Activated CD8-positive, alpha-beta T cell treated with anti-CD3 and anti-CD28 coated beads for 36 hours (primary cell): ENCODE measurements at regions not wholly inside any gene's neighbourhood (a gene's known extent, or its start where the extent isn't known, plus 50 kb on each side); places are given as distances from the start of the nearest gene placed in this dataset.

Source experiments
- ATAC-seq: fragments of 200-7000 bp; cut with Tn5 transposase; one replicate; pipeline ENCODE4 v1.10.0; 2021; ENCODE audit warnings: mild to moderate bottlenecking, moderate library complexity
- CTCF ChIA-PET: fragments of 350-600 bp; sonication (Branson Sonifier 250); formaldehyde crosslinking; loops from one replicate; lab custom pipeline; 2021; ENCODE audit warnings: antibody characterized with exemption; lab: Charles Lee
- POLR2A ChIA-PET: fragments of 350-600 bp; sonication (Branson Sonifier 250); formaldehyde crosslinking; loops from one replicate; lab custom pipeline; 2021; ENCODE audit warnings: antibody characterized with exemption; lab: Charles Lee
- DNase-seq: peaks from one replicate; pipeline ENCODE4 v3.0.0-alpha.2; 2020
- H3K27ac Mint-ChIP-seq: one replicate; pipeline ENCODE4 v1.8.0; 2021; ENCODE audit warnings: mild to moderate bottlenecking, mixed read lengths
- H3K27me3 Mint-ChIP-seq: one replicate; pipeline ENCODE4 v1.8.0; 2021; ENCODE audit warnings: mixed read lengths
- H3K36me3 Mint-ChIP-seq: one replicate; pipeline ENCODE4 v1.8.0; 2021; ENCODE audit warnings: low read depth, mixed read lengths
- H3K4me1 Mint-ChIP-seq: one replicate; pipeline ENCODE4 v1.8.0; 2021; ENCODE audit warnings: low read depth, mixed read lengths
- H3K4me3 Mint-ChIP-seq: one replicate; pipeline ENCODE4 v1.8.0; 2021; ENCODE audit warnings: mild to moderate bottlenecking, moderate library complexity, mixed read lengths
- H3K9me3 Mint-ChIP-seq: one replicate; pipeline ENCODE4 v1.8.0; 2021; ENCODE audit warnings: mixed read lengths
- CTCF ChIP-seq: fragments of 200-600 bp; IDR thresholded peaks from one replicate; pipeline ENCODE4 v1.8.0; 2022; ENCODE audit warnings: antibody characterized with exemption, mild to moderate bottlenecking
- intact Hi-C: fragments of 100-400 bp; cut with micrococcal nuclease; formaldehyde crosslinking; loops from one replicate; pipeline ENCODE4 v1.10.0; 2022

DNA sequence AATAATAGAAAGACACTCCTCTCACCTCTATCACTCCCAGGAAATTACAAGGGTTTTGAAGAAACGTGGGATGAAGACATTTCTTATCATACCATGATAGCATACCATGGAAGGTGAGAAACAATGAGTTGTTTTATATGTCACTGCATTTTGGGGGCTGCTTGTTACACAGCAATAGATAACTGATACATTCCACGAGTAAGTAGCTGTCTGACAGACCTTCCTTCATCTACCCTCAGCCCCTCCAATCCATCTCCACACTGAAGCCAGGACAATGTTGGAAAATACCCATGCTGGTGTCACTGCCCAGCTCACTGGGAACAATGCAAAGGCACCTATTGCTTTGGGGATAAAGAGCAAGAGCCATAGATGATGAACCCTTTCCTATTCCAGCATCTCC, 68.9 kb upstream of the USP29 start:
- no peaks in the 10 kb centered on the region for H3K36me3 Mint-ChIP-seq
- CTCF ChIA-PET = no interaction called here
- intact Hi-C loops = no loop called here
- no peak overlapping the region for H3K27ac Mint-ChIP-seq
- H3K9me3 Mint-ChIP-seq = peaks cover 31% of the 10 kb centered on the region
- H3K4me1 Mint-ChIP-seq = no peaks in the 10 kb centered on the region
- peaks cover 2% of the 10 kb centered on the region for H3K27me3 Mint-ChIP-seq
- ATAC-seq = no peak
- no peak for DNase-seq
- TF ChIP-seq CTCF = no peak
- POLR2A ChIA-PET = no interaction called here
- no peak overlapping the region for H3K4me3 Mint-ChIP-seq

- Mint-ChIP-seq H3K27ac (no peak overlapping the region), H3K36me3 (no peaks in the 10 kb centered on the region), H3K27me3 (peaks cover 2% of the 10 kb centered on the region), H3K4me3 (no peak overlapping the region), H3K9me3 (peaks cover 35% of the 10 kb centered on the region), H3K4me1 (no peaks in the 10 kb centered on the region)
- intact Hi-C loops = no loop called here
- ChIA-PET CTCF (no interaction called here), POLR2A (no interaction called here)
- ATAC-seq (no peak), DNase-seq (no peak)
- TF ChIP-seq CTCF = no peak
These were observed 67.7 kb upstream of the USP29 start for GRCh38 chr19:57052081-57052480.

GRCh38 chr19:57053401-57053800, 66.4 kb upstream of the USP29 start:
- ChIA-PET POLR2A (no interaction called here), CTCF (no interaction called here)
- H3K4me1 Mint-ChIP-seq = no peaks in the 10 kb centered on the region
- no peaks in the 10 kb centered on the region for H3K36me3 Mint-ChIP-seq
- TF ChIP-seq CTCF = no peak
- no peak overlapping the region for H3K4me3 Mint-ChIP-seq
- peaks cover 28% of the 10 kb centered on the region for H3K9me3 Mint-ChIP-seq
- H3K27me3 Mint-ChIP-seq = peaks cover 2% of the 10 kb centered on the region
- no peak for ATAC-seq
- intact Hi-C loops = no loop called here
- DNase-seq = no peak
- no peak overlapping the region for H3K27ac Mint-ChIP-seq

DNA sequence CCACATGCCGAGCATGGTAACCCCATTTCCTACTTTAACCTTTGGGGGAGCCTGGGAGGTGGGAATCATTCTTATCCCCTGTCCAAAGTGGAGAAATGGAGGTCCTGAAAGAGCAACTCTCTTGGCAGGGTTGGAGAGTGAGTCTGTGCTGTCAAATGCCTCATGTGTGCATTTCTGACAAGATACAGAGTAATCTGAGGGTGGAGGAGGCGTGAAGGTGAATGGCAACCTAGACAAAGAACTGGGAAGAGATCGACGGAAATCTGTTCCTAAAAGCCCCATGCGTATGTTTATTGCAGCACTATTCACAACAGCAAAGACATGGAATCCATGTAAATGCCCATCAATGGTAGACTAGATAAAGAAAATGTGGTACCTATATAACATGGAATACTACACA, 63.8 kb upstream of the USP29 start:
- Mint-ChIP-seq H3K36me3 (no peaks in the 10 kb centered on the region), H3K9me3 (peaks cover 29% of the 10 kb centered on the region), H3K4me3 (no peak overlapping the region), H3K27me3 (peaks cover 2% of the 10 kb centered on the region), H3K4me1 (no peaks in the 10 kb centered on the region), H3K27ac (no peak overlapping the region)
- POLR2A ChIA-PET = no interaction called here
- intact Hi-C loops = no loop called here
- CTCF ChIA-PET = no interaction called here
- no peak for DNase-seq
- ATAC-seq = no peak
- TF ChIP-seq CTCF = no peak

DNA sequence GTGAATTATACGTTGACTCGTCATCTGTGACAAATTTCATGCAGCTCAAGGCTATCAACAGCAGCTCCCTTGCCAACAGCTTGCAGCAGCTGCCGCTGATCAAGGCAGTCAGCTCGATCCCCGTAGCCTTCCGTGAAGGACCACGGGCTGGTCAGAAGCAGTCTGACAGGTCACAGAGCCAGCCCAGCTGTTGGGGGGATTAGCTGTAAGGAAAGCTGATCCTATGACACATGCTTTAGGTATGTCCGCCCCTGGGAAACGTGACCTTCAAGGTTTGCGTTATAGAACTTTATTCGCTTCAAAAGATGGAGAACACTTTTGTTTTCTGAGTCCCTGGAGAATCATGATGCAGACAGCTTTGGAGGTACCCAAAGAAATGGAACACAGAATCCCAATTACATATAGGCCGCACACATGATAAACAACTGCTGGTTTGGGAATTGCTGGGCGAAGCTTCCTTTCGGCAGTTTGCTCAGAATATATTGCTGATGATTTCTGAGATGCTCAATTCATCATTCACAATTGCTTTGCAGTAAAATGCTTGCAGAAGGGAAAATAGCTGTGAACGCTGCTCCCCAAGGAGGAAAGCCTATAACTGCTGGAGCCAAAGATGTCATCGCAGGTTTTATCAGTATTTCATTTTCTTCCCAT, 62.6 kb upstream of the USP29 start:
- H3K4me3 Mint-ChIP-seq = no peak overlapping the region
- TF ChIP-seq CTCF = no peak
- ATAC-seq (no peak), DNase-seq (no peak)
- peaks cover 2% of the 10 kb centered on the region for H3K27me3 Mint-ChIP-seq
- CTCF ChIA-PET = no interaction called here
- no peaks in the 10 kb centered on the region for H3K4me1 Mint-ChIP-seq
- intact Hi-C loops = no loop called here
- H3K27ac Mint-ChIP-seq = no peak overlapping the region
- POLR2A ChIA-PET = no interaction called here
- no peaks in the 10 kb centered on the region for H3K36me3 Mint-ChIP-seq
- peaks cover 32% of the 10 kb centered on the region for H3K9me3 Mint-ChIP-seq
